ENCODE measurements at regions not wholly inside any gene's neighbourhood (a gene's known extent, or its start where the extent isn't known, plus 50 kb on each side); places are given as distances from the start of the nearest gene placed in this dataset.

DNA sequence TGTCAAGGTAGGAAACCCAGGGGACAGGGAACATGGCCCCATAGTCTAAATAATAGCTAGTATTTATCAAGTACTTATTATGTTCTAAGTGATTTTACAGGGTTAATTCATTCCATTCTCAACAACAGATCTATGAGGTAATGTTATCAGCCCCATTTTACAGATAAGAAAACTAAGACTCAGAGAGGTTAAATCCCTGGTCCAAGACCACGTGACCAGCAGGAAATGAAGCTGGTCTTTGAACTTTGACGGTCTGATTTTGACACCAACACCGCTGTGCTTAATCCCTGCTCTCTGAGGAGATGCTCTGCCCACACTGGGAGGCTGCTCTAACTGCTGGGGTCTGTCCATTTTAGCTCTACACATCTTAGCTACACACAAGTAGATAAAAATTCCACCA, 253.5 kb downstream of the SPTSSA start:
- Histone ChIP-seq H3K4me3 (ENCODE audit: low read length) (no peak overlapping the region), H3K27me3 (ENCODE audit: control insufficient read depth, insufficient read depth, low read length) (peaks cover 8% of the 10 kb centered on the region), H3K9me3 (replicated peaks; ENCODE audit: low read length) (no peaks in the 10 kb centered on the region), H3K4me1 (ENCODE audit: control insufficient read depth, insufficient read depth, low read length) (no peaks in the 10 kb centered on the region), H3K4me2 (ENCODE audit: low read length) (no peak overlapping the region), H3K36me3 (ENCODE audit: insufficient read depth, low read length) (no peaks in the 10 kb centered on the region), H3K9ac (ENCODE audit: low read depth, low read length) (no peak overlapping the region)

DNA sequence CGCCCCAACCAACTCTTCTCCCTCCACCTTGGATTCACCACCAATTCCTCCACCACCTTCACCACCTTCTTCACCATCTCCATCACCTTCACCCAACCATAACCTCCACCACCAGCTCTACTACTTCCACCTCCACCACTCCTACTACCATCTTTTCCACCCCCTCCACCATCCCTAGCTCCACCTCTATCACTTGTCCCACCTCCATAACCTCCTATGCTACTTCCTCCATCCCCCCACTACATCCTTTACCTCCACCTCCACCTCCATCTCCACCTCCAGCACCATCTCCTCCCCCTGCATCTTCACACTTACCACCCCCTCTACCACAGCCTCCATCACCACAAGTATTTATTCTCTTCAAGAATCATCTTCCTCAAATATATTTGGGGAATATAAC, 254.9 kb upstream of the EGLN3 start:
- H3K4me2 ChIP-seq (ENCODE audit: low read length): no peak overlapping the region
- no peaks in the 10 kb centered on the region for H3K9me3 ChIP-seq (replicated peaks; ENCODE audit: low read length)
- H3K36me3 ChIP-seq (ENCODE audit: insufficient read depth, low read length): no peaks in the 10 kb centered on the region
- no peaks in the 10 kb centered on the region for H3K4me1 ChIP-seq (ENCODE audit: control insufficient read depth, insufficient read depth, low read length)
- H3K4me3 ChIP-seq (ENCODE audit: low read length): no peak overlapping the region
- no peaks in the 10 kb centered on the region for H3K27me3 ChIP-seq (ENCODE audit: control insufficient read depth, insufficient read depth, low read length)
- no peak overlapping the region for H3K9ac ChIP-seq (ENCODE audit: low read depth, low read length)

DNA sequence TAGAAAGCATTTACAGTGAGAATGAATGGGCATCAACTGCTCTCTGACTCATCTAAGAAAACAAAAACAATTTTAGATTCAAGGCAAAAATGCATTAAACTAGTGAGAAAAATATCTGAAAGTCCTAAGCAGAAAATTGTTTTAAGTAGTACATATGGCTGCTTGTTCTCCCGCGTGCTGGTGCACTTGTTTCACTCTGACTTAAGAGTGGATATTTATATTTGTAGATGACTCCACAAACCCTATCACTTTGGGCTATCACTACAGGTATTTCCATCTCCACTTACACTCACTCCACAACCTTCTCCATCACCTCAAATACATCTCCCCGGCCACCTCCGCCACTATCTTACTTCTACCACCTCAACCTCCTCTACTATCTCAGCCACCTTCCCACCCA, 253.9 kb upstream of the EGLN3 start:
- Histone ChIP-seq H3K27me3 (ENCODE audit: control insufficient read depth, insufficient read depth, low read length) (no peaks in the 10 kb centered on the region), H3K9me3 (replicated peaks; ENCODE audit: low read length) (no peaks in the 10 kb centered on the region), H3K4me3 (ENCODE audit: low read length) (no peak overlapping the region), H3K9ac (ENCODE audit: low read depth, low read length) (no peak overlapping the region), H3K36me3 (ENCODE audit: insufficient read depth, low read length) (no peaks in the 10 kb centered on the region), H3K4me1 (ENCODE audit: control insufficient read depth, insufficient read depth, low read length) (no peaks in the 10 kb centered on the region), H3K4me2 (ENCODE audit: low read length) (no peak overlapping the region)

DNA sequence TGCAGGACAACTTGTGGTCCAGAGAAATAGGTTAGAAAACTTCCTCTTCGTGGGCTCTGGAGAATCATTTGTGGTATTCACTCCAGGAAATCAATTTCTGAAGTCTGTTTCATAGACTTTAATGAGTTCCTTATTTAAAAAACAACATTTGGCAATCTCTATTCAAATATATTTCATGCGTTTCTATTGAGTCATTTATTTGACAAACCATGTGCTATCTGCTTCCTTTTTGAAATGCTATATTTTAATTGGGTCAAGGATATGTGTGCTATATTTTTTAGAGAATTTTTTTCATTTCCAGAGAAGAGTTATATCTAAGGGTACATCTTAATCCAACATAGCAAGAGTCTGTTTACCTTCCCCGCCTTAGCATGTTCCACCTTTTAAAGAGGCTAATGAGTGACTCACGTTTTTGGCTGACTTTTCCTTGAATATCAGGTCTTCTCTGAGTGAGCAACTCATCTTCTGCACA, 252.4 kb upstream of the EGLN3 start:
- no peaks in the 10 kb centered on the region for H3K9me3 ChIP-seq (replicated peaks; ENCODE audit: low read length)

DNA sequence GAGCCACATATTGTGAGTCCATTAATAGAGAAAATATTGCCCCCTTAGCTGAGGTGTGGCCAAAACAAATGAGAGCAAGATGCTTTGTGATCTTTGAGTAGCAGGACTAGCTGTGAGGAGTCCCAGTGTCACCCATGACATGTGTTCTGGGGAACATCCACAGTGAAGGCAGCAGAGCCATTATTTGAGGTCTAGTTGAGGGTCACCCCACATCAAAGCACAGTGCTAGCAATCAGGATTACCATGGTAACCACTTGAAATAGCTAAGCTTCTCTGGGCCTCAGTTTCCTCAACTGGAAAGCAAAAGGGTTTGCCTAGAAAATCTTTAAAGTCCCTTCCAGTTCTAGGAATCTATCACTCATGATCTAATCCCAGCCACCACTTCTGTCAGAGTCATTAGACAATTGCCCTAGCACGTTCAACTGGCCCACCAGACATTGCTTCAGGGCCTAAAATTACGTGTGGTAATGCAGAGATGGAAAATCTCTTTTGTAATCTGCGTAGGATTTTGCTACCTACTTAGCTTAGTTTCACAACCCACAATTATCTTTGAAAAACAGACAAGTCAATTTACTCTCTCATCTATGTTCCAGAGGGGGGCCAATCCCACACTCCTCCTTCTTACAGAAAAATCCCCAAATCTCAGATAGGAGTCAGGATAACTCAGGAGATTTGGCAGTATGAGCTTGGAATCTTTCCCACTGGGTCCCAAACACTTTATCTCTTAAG, 251.2 kb upstream of the EGLN3 start:
- H3K9me3 ChIP-seq (replicated peaks; ENCODE audit: low read length): no peaks in the 10 kb centered on the region

More for the DNA sequence above, 252.4 kb upstream of the EGLN3 start:
- Histone ChIP-seq H3K9ac (ENCODE audit: low read depth, low read length) (no peak overlapping the region), H3K36me3 (ENCODE audit: insufficient read depth, low read length) (no peaks in the 10 kb centered on the region), H3K4me2 (ENCODE audit: low read length) (no peak overlapping the region), H3K27me3 (ENCODE audit: control insufficient read depth, insufficient read depth, low read length) (no peaks in the 10 kb centered on the region), H3K4me1 (ENCODE audit: control insufficient read depth, insufficient read depth, low read length) (no peaks in the 10 kb centered on the region), H3K4me3 (ENCODE audit: low read length) (no peak overlapping the region)

DNA sequence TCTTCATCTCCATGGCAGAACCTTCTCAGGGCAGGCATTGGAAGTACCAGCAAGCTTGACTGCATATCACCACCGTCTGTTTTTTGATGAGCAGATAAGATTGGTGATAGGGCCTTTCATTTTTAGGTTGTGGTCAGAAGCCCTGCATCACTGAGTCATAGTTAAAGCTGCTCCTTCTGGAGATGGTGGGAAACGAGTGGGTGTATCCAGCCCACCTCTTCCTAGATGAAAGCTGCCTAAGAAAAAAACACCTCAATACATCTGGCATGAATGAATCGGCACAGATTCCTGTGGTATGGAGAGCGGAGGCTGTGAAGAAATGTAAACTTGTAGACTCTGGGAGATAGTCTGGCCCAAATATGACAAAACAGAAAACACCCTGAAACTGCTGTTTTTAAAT, 248.7 kb upstream of the EGLN3 start:
- Histone ChIP-seq H3K36me3 (ENCODE audit: insufficient read depth, low read length) (no peaks in the 10 kb centered on the region), H3K27me3 (ENCODE audit: control insufficient read depth, insufficient read depth, low read length) (no peaks in the 10 kb centered on the region), H3K9me3 (replicated peaks; ENCODE audit: low read length) (no peaks in the 10 kb centered on the region), H3K4me3 (ENCODE audit: low read length) (no peak overlapping the region), H3K9ac (ENCODE audit: low read depth, low read length) (no peak overlapping the region), H3K4me1 (ENCODE audit: control insufficient read depth, insufficient read depth, low read length) (no peaks in the 10 kb centered on the region), H3K4me2 (ENCODE audit: low read length) (no peak overlapping the region)

More for the DNA sequence above, 251.2 kb upstream of the EGLN3 start:
- Histone ChIP-seq H3K9ac (ENCODE audit: low read depth, low read length) (no peak overlapping the region), H3K27me3 (ENCODE audit: control insufficient read depth, insufficient read depth, low read length) (no peaks in the 10 kb centered on the region), H3K36me3 (ENCODE audit: insufficient read depth, low read length) (no peaks in the 10 kb centered on the region), H3K4me1 (ENCODE audit: control insufficient read depth, insufficient read depth, low read length) (no peaks in the 10 kb centered on the region), H3K4me3 (ENCODE audit: low read length) (no peak overlapping the region), H3K4me2 (ENCODE audit: low read length) (no peak overlapping the region)

DNA sequence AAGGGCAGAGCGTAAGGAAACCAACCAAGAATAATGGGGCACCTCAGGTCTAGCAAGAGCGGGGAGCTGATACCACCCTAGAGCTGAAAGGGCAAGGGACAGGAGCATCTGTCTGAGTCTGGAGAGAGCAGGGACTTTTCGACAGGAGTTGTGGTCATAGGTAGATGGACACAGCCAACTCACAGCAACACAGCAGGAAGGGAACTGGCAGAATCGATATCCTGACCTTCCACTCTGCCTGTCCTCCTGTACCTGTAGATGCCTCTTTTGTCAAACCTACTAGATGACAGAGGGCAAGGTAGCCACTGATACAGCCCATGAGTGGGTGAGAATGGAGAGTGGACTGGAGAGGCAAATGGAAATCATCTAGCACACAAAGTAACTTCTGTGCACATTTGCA, 247.2 kb upstream of the EGLN3 start:
- H3K36me3 ChIP-seq (ENCODE audit: insufficient read depth, low read length): no peaks in the 10 kb centered on the region
- H3K4me1 ChIP-seq (ENCODE audit: control insufficient read depth, insufficient read depth, low read length): no peaks in the 10 kb centered on the region
- no peak overlapping the region for H3K4me2 ChIP-seq (ENCODE audit: low read length)
- no peaks in the 10 kb centered on the region for H3K27me3 ChIP-seq (ENCODE audit: control insufficient read depth, insufficient read depth, low read length)
- H3K9ac ChIP-seq (ENCODE audit: low read depth, low read length): no peak overlapping the region
- H3K4me3 ChIP-seq (ENCODE audit: low read length): no peak overlapping the region
- H3K9me3 ChIP-seq (replicated peaks; ENCODE audit: low read length): no peaks in the 10 kb centered on the region

DNA sequence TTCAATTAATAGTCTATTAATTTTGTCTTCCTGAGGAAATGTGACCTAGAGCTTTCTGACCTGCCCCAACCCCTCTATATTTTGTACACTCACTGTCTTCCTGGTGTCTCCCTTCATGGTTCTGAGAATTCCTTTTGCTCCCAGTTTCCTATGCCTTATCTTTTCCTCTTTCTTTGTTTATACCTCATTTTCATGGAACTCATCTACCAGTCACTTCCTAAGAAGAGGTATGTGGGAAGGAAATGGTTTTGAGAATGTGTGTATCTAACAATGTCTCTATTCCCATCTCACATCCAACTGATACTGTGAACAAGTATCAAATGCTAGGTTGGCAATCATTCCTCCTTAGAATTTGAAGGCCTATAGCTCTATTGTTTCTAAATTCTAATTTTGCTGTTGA, 245.1 kb upstream of the EGLN3 start:
- Histone ChIP-seq H3K9me3 (replicated peaks; ENCODE audit: low read length) (no peaks in the 10 kb centered on the region), H3K4me1 (ENCODE audit: control insufficient read depth, insufficient read depth, low read length) (no peaks in the 10 kb centered on the region), H3K9ac (ENCODE audit: low read depth, low read length) (no peak overlapping the region), H3K27me3 (ENCODE audit: control insufficient read depth, insufficient read depth, low read length) (no peaks in the 10 kb centered on the region), H3K36me3 (ENCODE audit: insufficient read depth, low read length) (no peaks in the 10 kb centered on the region), H3K4me2 (ENCODE audit: low read length) (no peak overlapping the region), H3K4me3 (ENCODE audit: low read length) (no peak overlapping the region)

DNA sequence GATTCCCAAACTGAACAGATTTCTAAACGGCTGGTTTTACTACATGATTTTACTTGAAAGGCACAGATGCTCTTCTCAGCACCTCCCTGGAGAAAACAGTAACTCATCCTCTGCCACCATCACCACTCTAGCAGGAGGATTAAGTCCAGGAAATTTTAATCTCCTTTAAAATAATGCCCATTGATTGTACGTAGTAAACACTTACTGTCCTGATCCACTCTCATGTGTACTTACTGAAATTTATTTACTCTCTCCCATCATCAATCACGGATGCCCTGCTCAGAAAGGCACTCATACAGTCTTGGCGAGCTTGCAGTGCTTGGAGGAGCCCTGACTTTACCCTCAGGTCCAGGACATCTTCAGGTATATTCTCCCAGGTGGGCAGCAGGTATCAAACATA, 239.8 kb upstream of the EGLN3 start:
- H3K27me3 ChIP-seq (ENCODE audit: control insufficient read depth, insufficient read depth, low read length): peaks cover 5% of the 10 kb centered on the region
- H3K9ac ChIP-seq (ENCODE audit: low read depth, low read length): no peak overlapping the region
- no peaks in the 10 kb centered on the region for H3K9me3 ChIP-seq (replicated peaks; ENCODE audit: low read length)
- H3K4me3 ChIP-seq (ENCODE audit: low read length): no peak overlapping the region
- H3K4me2 ChIP-seq (ENCODE audit: low read length): no peak overlapping the region
- H3K36me3 ChIP-seq (ENCODE audit: insufficient read depth, low read length): no peaks in the 10 kb centered on the region
- H3K4me1 ChIP-seq (ENCODE audit: control insufficient read depth, insufficient read depth, low read length): no peaks in the 10 kb centered on the region

DNA sequence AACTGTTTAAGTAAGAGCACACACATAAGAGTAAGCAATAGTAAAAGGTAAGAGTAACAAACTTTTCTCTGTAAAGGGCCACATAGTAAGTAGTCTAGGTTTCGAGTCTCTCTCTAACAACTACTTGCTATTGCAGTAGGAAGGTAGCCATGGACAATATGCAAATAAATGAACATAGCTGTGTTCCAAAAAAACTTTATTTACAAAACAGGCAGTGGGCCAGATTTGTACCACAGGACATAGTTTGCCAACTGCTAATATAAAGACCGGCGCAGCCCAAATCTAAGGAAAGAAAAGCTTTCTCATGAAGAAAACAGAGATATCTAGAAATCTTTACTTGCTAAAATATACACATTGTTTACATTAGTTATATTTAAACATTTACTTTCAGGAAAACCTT, 239.0 kb upstream of the EGLN3 start:
- no peaks in the 10 kb centered on the region for H3K36me3 ChIP-seq (ENCODE audit: insufficient read depth, low read length)
- no peaks in the 10 kb centered on the region for H3K9me3 ChIP-seq (replicated peaks; ENCODE audit: low read length)
- no peak overlapping the region for H3K4me3 ChIP-seq (ENCODE audit: low read length)
- no peak overlapping the region for H3K4me2 ChIP-seq (ENCODE audit: low read length)
- H3K4me1 ChIP-seq (ENCODE audit: control insufficient read depth, insufficient read depth, low read length): no peaks in the 10 kb centered on the region
- H3K9ac ChIP-seq (ENCODE audit: low read depth, low read length): no peak overlapping the region
- peaks cover 5% of the 10 kb centered on the region for H3K27me3 ChIP-seq (ENCODE audit: control insufficient read depth, insufficient read depth, low read length)

DNA sequence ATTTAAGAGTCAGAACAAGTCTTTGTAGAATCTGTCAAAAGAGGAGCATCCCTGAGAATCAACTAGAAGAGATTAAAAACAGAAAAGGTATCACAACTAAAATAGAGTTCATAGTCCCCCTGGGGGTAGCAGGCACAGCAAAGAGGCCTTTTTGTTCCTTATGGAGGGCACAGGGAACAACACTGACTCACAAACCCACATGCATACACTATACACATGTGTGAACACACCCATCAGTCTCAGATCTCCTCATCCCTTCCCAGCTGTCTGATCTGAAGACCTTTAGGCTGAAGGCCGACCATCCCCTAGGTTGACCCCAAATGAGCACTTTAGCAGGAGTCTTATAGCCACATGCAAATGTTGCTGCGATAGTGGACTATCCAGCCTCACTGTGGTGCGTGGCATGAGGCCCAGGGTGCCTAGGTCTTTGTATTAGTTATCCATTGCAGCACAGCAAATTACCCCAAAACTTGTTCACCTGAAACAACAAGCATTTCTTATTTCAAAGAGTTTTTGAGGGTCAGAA, 236.7 kb upstream of the EGLN3 start:
- Histone ChIP-seq H3K4me3 (ENCODE audit: low read length) (no peak overlapping the region), H3K9ac (ENCODE audit: low read depth, low read length) (no peak overlapping the region), H3K36me3 (ENCODE audit: insufficient read depth, low read length) (no peaks in the 10 kb centered on the region), H3K4me2 (ENCODE audit: low read length) (no peak overlapping the region), H3K4me1 (ENCODE audit: control insufficient read depth, insufficient read depth, low read length) (no peaks in the 10 kb centered on the region), H3K9me3 (replicated peaks; ENCODE audit: low read length) (no peaks in the 10 kb centered on the region), H3K27me3 (ENCODE audit: control insufficient read depth, insufficient read depth, low read length) (peaks cover 5% of the 10 kb centered on the region)

DNA sequence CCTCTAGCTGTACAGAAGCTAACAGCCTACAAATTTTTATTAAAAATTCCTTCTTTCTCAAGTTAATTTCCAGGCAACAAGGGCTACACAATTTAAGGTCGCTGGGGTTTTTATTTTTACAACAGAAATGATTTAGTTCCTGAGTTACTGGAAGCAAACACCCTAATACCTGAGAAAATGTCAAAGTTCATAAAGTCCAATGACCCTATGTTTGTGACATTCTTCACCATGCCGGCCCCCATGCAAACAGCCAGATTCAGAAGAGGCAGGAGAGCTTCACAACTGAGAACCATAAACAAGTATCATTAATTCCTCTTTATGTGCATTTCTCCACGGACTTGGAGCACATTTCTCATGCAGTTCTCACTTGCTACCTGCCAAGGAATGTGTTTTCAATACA, 236.2 kb upstream of the EGLN3 start:
- H3K27me3 ChIP-seq (ENCODE audit: control insufficient read depth, insufficient read depth, low read length): peaks cover 5% of the 10 kb centered on the region
- H3K9ac ChIP-seq (ENCODE audit: low read depth, low read length): no peak overlapping the region
- H3K4me3 ChIP-seq (ENCODE audit: low read length): no peak overlapping the region
- H3K4me2 ChIP-seq (ENCODE audit: low read length): no peak overlapping the region
- H3K9me3 ChIP-seq (replicated peaks; ENCODE audit: low read length): no peaks in the 10 kb centered on the region
- H3K36me3 ChIP-seq (ENCODE audit: insufficient read depth, low read length): no peaks in the 10 kb centered on the region
- H3K4me1 ChIP-seq (ENCODE audit: control insufficient read depth, insufficient read depth, low read length): no peaks in the 10 kb centered on the region
